ENCODE measurements at regions not wholly inside any gene's neighbourhood (a gene's known extent, or its start where the extent isn't known, plus 50 kb on each side); places are given as distances from the start of the nearest gene placed in this dataset.
"Not testable (repeated sequence)": the region's sequence is repeated elsewhere in the genome, so short reads cannot be mapped to it uniquely, and the experiment has no call there.

DNA sequence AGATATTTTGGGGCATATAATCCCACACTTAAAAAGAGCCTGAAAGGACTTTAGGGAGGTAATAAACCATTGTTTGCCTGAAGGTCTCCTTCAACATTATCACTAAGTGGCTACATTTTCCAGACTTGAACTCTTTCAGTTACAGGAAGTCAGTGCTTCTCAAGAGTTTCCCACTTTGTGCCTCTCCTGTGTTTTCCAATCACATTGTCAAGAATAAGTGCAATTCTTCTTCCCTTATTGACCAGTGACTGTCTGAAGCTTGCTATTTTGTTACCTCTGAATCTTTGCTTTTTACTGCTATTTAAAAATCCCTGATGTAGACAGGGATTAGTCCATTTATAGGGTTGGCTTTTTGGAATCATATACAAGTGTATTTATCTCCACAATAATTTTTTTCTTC lies 346.7 kb upstream of the ANKRD30A start:
- H3K4me3 ChIP-seq (ENCODE audit: control insufficient read depth, low read depth, low read length), result no peak overlapping the region
- DNase-seq (ENCODE audit: low read depth), result no peak
- TF ChIP-seq, protein P1, sequence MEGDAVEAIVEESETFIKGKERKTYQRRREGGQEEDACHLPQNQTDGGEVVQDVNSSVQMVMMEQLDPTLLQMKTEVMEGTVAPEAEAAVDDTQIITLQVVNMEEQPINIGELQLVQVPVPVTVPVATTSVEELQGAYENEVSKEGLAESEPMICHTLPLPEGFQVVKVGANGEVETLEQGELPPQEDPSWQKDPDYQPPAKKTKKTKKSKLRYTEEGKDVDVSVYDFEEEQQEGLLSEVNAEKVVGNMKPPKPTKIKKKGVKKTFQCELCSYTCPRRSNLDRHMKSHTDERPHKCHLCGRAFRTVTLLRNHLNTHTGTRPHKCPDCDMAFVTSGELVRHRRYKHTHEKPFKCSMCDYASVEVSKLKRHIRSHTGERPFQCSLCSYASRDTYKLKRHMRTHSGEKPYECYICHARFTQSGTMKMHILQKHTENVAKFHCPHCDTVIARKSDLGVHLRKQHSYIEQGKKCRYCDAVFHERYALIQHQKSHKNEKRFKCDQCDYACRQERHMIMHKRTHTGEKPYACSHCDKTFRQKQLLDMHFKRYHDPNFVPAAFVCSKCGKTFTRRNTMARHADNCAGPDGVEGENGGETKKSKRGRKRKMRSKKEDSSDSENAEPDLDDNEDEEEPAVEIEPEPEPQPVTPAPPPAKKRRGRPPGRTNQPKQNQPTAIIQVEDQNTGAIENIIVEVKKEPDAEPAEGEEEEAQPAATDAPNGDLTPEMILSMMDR (IDR thresholded peaks at IDR 0.05; ENCODE audit: control insufficient read depth, insufficient read depth, low read depth, low read length, missing control alignments), result no peak

DNA sequence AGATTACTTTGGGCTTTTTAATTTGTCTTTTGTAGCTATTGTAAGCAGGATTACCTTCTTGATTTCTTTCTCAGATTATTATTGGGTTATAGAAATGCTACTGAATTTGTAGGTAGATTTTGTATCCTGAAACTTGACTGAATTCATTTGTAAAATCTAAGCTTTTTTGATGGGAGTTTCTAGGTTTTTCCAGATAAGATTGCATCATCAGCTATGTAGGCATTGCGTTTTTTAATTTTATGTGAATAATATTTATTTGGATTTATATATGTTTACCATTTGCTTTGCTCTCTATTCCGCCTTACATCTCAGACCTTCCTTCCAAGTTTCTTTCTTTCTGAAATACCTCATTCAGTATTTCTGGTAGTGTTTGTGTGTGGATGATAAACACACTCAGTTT lies 351.7 kb upstream of the ANKRD30A start:
- H3K4me3 ChIP-seq (ENCODE audit: control insufficient read depth, low read depth, low read length), result no peak overlapping the region
- TF ChIP-seq, protein P1 (IDR thresholded peaks at IDR 0.05; ENCODE audit: control insufficient read depth, insufficient read depth, low read depth, low read length, missing control alignments), result no peak
- no peak for DNase-seq (ENCODE audit: low read depth)

DNA sequence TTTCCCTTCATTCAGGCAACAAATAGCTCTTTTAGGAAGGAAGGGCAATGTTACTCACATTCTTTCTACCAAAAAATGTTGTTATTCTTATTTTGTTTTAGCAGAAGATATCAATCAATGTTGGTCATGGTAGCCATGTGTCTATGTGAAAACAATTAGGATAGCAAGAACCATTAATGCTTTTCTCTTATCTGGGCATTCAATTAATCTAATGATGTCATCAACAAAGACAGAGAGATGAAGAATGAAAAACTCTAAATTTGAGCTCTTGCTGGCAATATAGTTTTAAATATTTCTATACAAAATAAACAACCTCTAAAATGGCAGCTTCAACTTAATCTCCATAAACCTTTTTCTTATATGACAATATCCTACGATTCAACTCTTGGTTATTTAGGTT lies 353.7 kb upstream of the ANKRD30A start:
- TF ChIP-seq, protein P1 (IDR thresholded peaks at IDR 0.05; ENCODE audit: control insufficient read depth, insufficient read depth, low read depth, low read length, missing control alignments), result no peak
- no peak overlapping the region for H3K4me3 ChIP-seq (ENCODE audit: control insufficient read depth, low read depth, low read length)
- DNase-seq (ENCODE audit: low read depth), result no peak

DNA sequence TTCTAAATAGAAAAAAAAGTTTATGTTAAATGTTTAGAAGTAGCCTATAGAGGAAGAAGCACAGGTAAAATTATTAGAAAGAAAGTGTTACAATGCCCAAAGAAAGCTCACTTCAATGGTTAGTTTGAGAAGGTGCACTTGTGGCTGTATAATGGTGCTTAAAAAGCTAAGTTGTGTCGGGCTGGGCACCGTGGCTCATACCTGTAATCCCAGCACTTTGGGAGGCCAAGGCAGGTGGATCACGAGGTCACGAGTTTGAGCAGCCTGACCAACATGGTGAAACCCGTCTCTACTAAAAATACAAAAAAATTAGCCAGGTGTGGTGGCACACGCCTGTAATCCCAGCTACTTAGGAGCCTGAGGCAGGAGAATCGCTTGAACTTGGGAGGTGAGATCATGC lies 355.7 kb upstream of the ANKRD30A start:
- H3K4me3 ChIP-seq (ENCODE audit: control insufficient read depth, low read depth, low read length); DNase-seq (ENCODE audit: low read depth): not testable (repeated sequence)

DNA sequence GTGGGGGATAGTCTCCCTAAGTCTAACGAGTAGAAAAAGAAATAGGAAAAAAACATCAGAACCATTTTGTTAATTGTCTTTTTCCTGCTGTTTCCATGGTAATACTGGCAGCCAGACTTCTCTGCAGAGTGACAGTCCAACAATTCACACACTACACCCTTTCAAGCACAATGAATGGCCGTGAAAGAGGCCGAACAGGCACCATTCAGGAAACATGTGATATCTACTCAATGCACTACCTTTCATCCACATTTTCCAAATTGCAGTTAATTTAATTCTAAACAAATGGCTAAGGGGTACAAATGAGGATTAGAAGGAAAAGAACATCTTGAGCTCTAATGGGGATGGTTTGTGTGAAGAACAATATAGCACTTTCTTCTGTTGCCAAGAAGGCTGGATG lies 358.5 kb upstream of the ANKRD30A start:
- TF ChIP-seq, protein P1 (IDR thresholded peaks at IDR 0.05; ENCODE audit: control insufficient read depth, insufficient read depth, low read depth, low read length, missing control alignments), result no peak
- DNase-seq (ENCODE audit: low read depth), result no peak
- no peak overlapping the region for H3K4me3 ChIP-seq (ENCODE audit: control insufficient read depth, low read depth, low read length)

DNA sequence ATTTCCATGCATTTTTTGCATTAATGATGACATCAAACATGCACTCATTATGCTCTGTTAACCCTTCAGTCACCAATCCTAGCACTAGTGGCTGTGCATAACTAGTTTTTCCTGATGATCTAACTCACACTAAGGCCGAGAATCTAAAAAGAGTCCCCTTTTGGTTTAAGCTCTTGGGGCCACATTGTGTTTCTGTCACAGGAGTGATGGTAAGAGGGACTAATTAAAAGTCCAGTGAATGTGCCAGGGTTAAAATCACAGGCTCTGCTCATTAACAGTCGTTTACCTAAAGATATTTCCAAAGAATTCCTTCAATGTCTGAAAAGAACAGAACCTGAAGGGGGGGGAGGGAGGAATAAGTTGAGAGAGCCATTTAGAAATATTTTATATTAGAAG lies 359.0 kb upstream of the ANKRD30A start:
- no peak for DNase-seq (ENCODE audit: low read depth)
- TF ChIP-seq, protein P1 (IDR thresholded peaks at IDR 0.05; ENCODE audit: control insufficient read depth, insufficient read depth, low read depth, low read length, missing control alignments), result no peak
- no peak overlapping the region for H3K4me3 ChIP-seq (ENCODE audit: control insufficient read depth, low read depth, low read length)

DNA sequence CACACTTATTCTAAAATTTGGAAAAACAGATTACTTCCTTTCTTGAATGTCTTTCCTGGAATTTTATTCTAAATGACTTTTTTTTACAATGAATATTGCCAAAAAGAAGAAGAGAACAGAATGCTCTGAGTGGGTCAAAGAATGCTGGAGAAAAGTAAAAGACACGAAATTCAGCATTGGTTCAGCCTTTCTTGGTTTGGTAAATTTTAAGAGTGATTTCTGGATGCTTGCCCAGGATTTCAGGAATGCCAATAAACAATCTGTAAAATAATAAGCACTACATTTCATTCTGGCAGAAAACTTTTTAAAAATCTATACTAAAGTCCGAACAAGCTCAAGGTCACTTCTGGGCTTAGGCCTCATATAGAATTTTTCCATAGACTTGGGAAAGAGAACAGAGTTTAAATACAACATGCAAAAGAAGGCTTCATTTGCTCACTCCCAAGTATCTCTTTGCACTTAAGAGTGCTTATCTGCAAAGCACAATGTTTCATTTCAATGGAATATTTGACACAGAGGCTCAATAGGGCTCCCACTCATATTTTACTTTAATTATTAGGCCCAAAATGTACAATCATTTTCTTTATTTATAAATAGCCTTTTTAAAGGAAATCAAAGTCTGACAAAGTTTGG lies 359.5 kb upstream of the ANKRD30A start:
- DNase-seq (ENCODE audit: low read depth), result peak; percentile 33
- TF ChIP-seq, protein P1 (IDR thresholded peaks at IDR 0.05; ENCODE audit: control insufficient read depth, insufficient read depth, low read depth, low read length, missing control alignments), result no peak

More for the DNA sequence above, 359.5 kb upstream of the ANKRD30A start:
- H3K4me3 ChIP-seq (ENCODE audit: control insufficient read depth, low read depth, low read length), result no peak overlapping the region
